ENCODE measurements at regions not wholly inside any gene's neighbourhood (a gene's known extent, or its start where the extent isn't known, plus 50 kb on each side); places are given as distances from the start of the nearest gene placed in this dataset.

GRCh38 chr15:69819371-69819770 lies 278.3 kb downstream of the TLE3 start:
- Histone ChIP-seq H3K4me1 (ENCODE audit: insufficient read depth, low read length) (no peaks in the 10 kb centered on the region), H3K27ac (ENCODE audit: low read length) (no peak overlapping the region), H3K9me3 (ENCODE audit: insufficient read depth, low read length, severe bottlenecking) (no peaks in the 10 kb centered on the region), H3K36me3 (ENCODE audit: insufficient read depth, low read length) (no peaks in the 10 kb centered on the region), H3K9ac (ENCODE audit: low read depth, low read length) (no peak overlapping the region), H3K27me3 (ENCODE audit: insufficient read depth, low read length, poor library complexity) (peaks cover 7% of the 10 kb centered on the region), H3K4me2 (ENCODE audit: insufficient read depth, low read length) (no peak overlapping the region), H4K20me1 (ENCODE audit: insufficient read depth, low read length) (no peaks in the 10 kb centered on the region), H3K79me2 (ENCODE audit: insufficient read depth, low read length) (no peaks in the 10 kb centered on the region), H3K4me3 (ENCODE audit: low read depth in 1 of 2, low read length in 2 of 2) (no peak overlapping the region), H2AFZ (ENCODE audit: low read depth, low read length) (no peak overlapping the region)
- DNase-seq (no peak), ATAC-seq (ENCODE audit: insufficient read depth, low read depth) (no peak)
- TF ChIP-seq CTCF (IDR thresholded peaks at IDR 0.05; ENCODE audit: borderline replicate concordance, extremely low read depth, low read length, poor library complexity, severe bottlenecking) (no peak), EZH2 (IDR thresholded peaks at IDR 0.05; ENCODE audit: borderline replicate concordance, low read depth, low read length, severe bottlenecking) (no peak)

DNA sequence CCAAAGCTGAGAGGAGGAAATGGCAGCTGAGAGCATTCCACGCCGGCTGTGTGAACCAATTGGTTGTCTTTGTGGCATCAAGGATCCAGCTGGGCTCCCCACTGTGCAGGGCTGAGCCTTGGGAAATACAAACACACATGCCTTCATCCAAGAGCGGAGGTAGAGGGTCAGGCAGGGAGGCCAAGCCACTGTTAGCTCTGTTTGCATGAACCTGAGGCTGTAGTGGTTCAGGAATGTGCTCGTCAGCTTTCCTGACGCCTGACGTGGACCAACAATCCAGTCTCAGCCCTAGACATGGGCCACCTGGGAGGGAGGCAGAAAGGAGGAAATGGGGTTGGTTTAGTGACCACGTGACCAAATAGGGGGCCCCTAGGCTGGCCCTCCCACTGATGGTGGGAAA lies 276.9 kb downstream of the TLE3 start:
- DNase-seq: no peak
- H3K9ac ChIP-seq (ENCODE audit: low read depth, low read length): no peak overlapping the region
- H3K4me2 ChIP-seq (ENCODE audit: insufficient read depth, low read length): no peak overlapping the region
- no peak overlapping the region for H3K27ac ChIP-seq (ENCODE audit: low read length)
- H4K20me1 ChIP-seq (ENCODE audit: insufficient read depth, low read length): no peaks in the 10 kb centered on the region
- H3K4me1 ChIP-seq (ENCODE audit: insufficient read depth, low read length): no peaks in the 10 kb centered on the region
- ATAC-seq (ENCODE audit: insufficient read depth, low read depth): no peak
- no peaks in the 10 kb centered on the region for H3K79me2 ChIP-seq (ENCODE audit: insufficient read depth, low read length)
- no peak overlapping the region for H3K4me3 ChIP-seq (ENCODE audit: low read depth in 1 of 2, low read length in 2 of 2)
- no peaks in the 10 kb centered on the region for H3K9me3 ChIP-seq (ENCODE audit: insufficient read depth, low read length, severe bottlenecking)
- peaks cover 7% of the 10 kb centered on the region for H3K27me3 ChIP-seq (ENCODE audit: insufficient read depth, low read length, poor library complexity)
- H3K36me3 ChIP-seq (ENCODE audit: insufficient read depth, low read length): no peaks in the 10 kb centered on the region
- TF ChIP-seq EZH2 (IDR thresholded peaks at IDR 0.05; ENCODE audit: borderline replicate concordance, low read depth, low read length, severe bottlenecking) (no peak), CTCF (IDR thresholded peaks at IDR 0.05; ENCODE audit: borderline replicate concordance, extremely low read depth, low read length, poor library complexity, severe bottlenecking) (no peak)
- H2AFZ ChIP-seq (ENCODE audit: low read depth, low read length): no peak overlapping the region

GRCh38 chr15:69823223-69823907 lies 274.4 kb downstream of the TLE3 start:
- Histone ChIP-seq H3K4me1 (ENCODE audit: insufficient read depth, low read length) (no peaks in the 10 kb centered on the region), H3K36me3 (ENCODE audit: insufficient read depth, low read length) (no peaks in the 10 kb centered on the region), H3K4me2 (ENCODE audit: insufficient read depth, low read length) (no peak overlapping the region), H3K27me3 (ENCODE audit: insufficient read depth, low read length, poor library complexity) (peaks cover 6% of the 10 kb centered on the region), H3K9me3 (ENCODE audit: insufficient read depth, low read length, severe bottlenecking) (no peaks in the 10 kb centered on the region), H3K27ac (ENCODE audit: low read length) (no peak overlapping the region), H3K9ac (ENCODE audit: low read depth, low read length) (no peak overlapping the region), H3K4me3 (ENCODE audit: low read depth in 1 of 2, low read length in 2 of 2) (no peak overlapping the region), H2AFZ (ENCODE audit: low read depth, low read length) (no peak overlapping the region), H4K20me1 (ENCODE audit: insufficient read depth, low read length) (no peaks in the 10 kb centered on the region), H3K79me2 (ENCODE audit: insufficient read depth, low read length) (no peaks in the 10 kb centered on the region)
- DNase-seq: no peak
- TF ChIP-seq EZH2 (IDR thresholded peaks at IDR 0.05; ENCODE audit: borderline replicate concordance, low read depth, low read length, severe bottlenecking) (no peak), CTCF (IDR thresholded peaks at IDR 0.05; ENCODE audit: borderline replicate concordance, extremely low read depth, low read length, poor library complexity, severe bottlenecking) (no peak)
- no peak for ATAC-seq (ENCODE audit: insufficient read depth, low read depth)
